Loucy (cell line): ENCODE measurements at regions not wholly inside any gene's neighbourhood (a gene's known extent, or its start where the extent isn't known, plus 50 kb on each side); places are given as distances from the start of the nearest gene placed in this dataset.

Experiments
- H2AFZ ChIP-seq: fragments of 200-600 bp; sonication (generic); 2 replicates; pipeline ENCODE4 v1.6.0; 2016; ENCODE audit warnings: antibody characterized with exemption, mild to moderate bottlenecking, low read length, moderate library complexity
- H3F3A ChIP-seq: fragments of 200-600 bp; 2 replicates; pipeline ENCODE4 v1.6.0; 2016; ENCODE audit warnings: antibody characterized with exemption, low read depth, mild to moderate bottlenecking
- H3K27me3 ChIP-seq: fragments of 200-600 bp; sonication (generic); 2 replicates; pipeline ENCODE4 v1.6.1; 2014; ENCODE audit warnings: low read length, mild to moderate bottlenecking; ENCODE audit not compliant: insufficient read depth, poor library complexity, severe bottlenecking
- H3K36me3 ChIP-seq: fragments of 200-600 bp; sonication (generic); 2 replicates; pipeline ENCODE4 v1.6.1; 2016; ENCODE audit warnings: low read length; ENCODE audit not compliant: insufficient read depth
- H3K4me1 ChIP-seq: fragments of 200-600 bp; sonication (generic); 2 replicates; pipeline ENCODE4 v1.5.1; 2014; ENCODE audit warnings: low read length, mild to moderate bottlenecking; ENCODE audit not compliant: insufficient read depth, poor library complexity, severe bottlenecking
- H3K4me2 ChIP-seq: fragments of 200-600 bp; sonication (generic); 2 replicates; pipeline ENCODE4 v1.6.0; 2014; ENCODE audit warnings: antibody characterized with exemption, low read length, low read depth, mild to moderate bottlenecking; ENCODE audit not compliant: poor library complexity, severe bottlenecking
- H3K4me3 ChIP-seq: fragments of 200-600 bp; sonication (generic); 2 replicates; pipeline ENCODE4 v1.5.1; 2014; ENCODE audit warnings: low read length, mild to moderate bottlenecking, mixed read lengths; ENCODE audit not compliant: poor library complexity, severe bottlenecking
- H3K79me2 ChIP-seq: fragments of 200-600 bp; sonication (generic); 2 replicates; pipeline ENCODE4 v1.6.1; 2014; ENCODE audit warnings: low read length; ENCODE audit not compliant: insufficient read depth
- H3K9ac ChIP-seq: fragments of 200-600 bp; sonication (generic); 2 replicates; pipeline ENCODE4 v1.6.0; 2014; ENCODE audit warnings: mild to moderate bottlenecking, low read depth, low read length, moderate library complexity; ENCODE audit not compliant: poor library complexity, severe bottlenecking
- H3K9me2 ChIP-seq: fragments of 200-600 bp; sonication (generic); replicated peaks from 2 replicates; pipeline ENCODE4 v1.6.1; 2016; ENCODE audit warnings: low read depth, low read length, mixed read lengths
- H3K9me3 ChIP-seq: fragments of 200-600 bp; sonication (generic); 2 replicates; pipeline ENCODE4 v1.6.1; 2014; ENCODE audit warnings: mild to moderate bottlenecking, antibody characterized with exemption, low read length, low read depth; ENCODE audit not compliant: insufficient read depth
- H4K20me1 ChIP-seq: fragments of 200-600 bp; sonication (generic); 2 replicates; pipeline ENCODE4 v1.6.0; 2014; ENCODE audit warnings: antibody characterized with exemption, low read length, mild to moderate bottlenecking; ENCODE audit not compliant: insufficient read depth, poor library complexity, severe bottlenecking
- CTCF ChIP-seq: fragments of 200-600 bp; sonication (generic); conservative IDR thresholded peaks from 2 replicates; pipeline ENCODE4 v1.5.1; 2014; ENCODE audit warnings: mild to moderate bottlenecking, antibody characterized with exemption, low read length
- EZH2phosphoT487 ChIP-seq: fragments of 200-600 bp; IDR thresholded peaks from 2 replicates; pipeline ENCODE4 v1.6.1; 2018; ENCODE audit warnings: antibody characterized with exemption, mild to moderate bottlenecking, moderate library complexity, borderline replicate concordance

- no peaks in the 10 kb centered on the region for H3K79me2 ChIP-seq
- no peaks in the 10 kb centered on the region for H3K4me1 ChIP-seq
- H3K4me3 ChIP-seq, result no peak overlapping the region
- TF ChIP-seq CTCF (no peak; the same call in 1 of the 2 replicates), EZH2phosphoT487 (no peak)
- H3K27me3 ChIP-seq, result no peaks in the 10 kb centered on the region
- H3K9me2 ChIP-seq, result no peaks in the 10 kb centered on the region
- no peak overlapping the region for H3K4me2 ChIP-seq
- H4K20me1 ChIP-seq, result no peaks in the 10 kb centered on the region
- no peak overlapping the region for H3K9ac ChIP-seq
- no peak overlapping the region for H2AFZ ChIP-seq
- H3K36me3 ChIP-seq, result no peaks in the 10 kb centered on the region
- no peaks in the 10 kb centered on the region for H3K9me3 ChIP-seq
- H3F3A ChIP-seq, result no peaks in the 10 kb centered on the region
Measured at GRCh38 chr9:89869793-89870580, 265.2 kb downstream of the GADD45G start.

- H3K79me2 ChIP-seq, result no peaks in the 10 kb centered on the region
- no peak overlapping the region for H3K9ac ChIP-seq
- no peak overlapping the region for H3K4me3 ChIP-seq
- H3K4me2 ChIP-seq, result no peak overlapping the region
- H3K4me1 ChIP-seq, result no peaks in the 10 kb centered on the region
- H3K36me3 ChIP-seq, result no peaks in the 10 kb centered on the region
- H2AFZ ChIP-seq, result no peak overlapping the region
- no peak for TF ChIP-seq EZH2phosphoT487
- TF ChIP-seq CTCF, result no peak
- no peaks in the 10 kb centered on the region for H3K27me3 ChIP-seq
- no peaks in the 10 kb centered on the region for H3K9me2 ChIP-seq
- no peaks in the 10 kb centered on the region for H3K9me3 ChIP-seq
- H3F3A ChIP-seq, result no peaks in the 10 kb centered on the region
- H4K20me1 ChIP-seq, result no peaks in the 10 kb centered on the region
Measured at GRCh38 chr9:89871871-89872331, 267.1 kb downstream of the GADD45G start.

GRCh38 chr9:89872426-89872912 lies 267.7 kb downstream of the GADD45G start:
- Histone ChIP-seq H3K4me1 (no peaks in the 10 kb centered on the region), H3K36me3 (no peaks in the 10 kb centered on the region), H3K4me2 (no peak overlapping the region), H3K4me3 (no peak overlapping the region), H3K27me3 (no peaks in the 10 kb centered on the region), H3K9me3 (no peaks in the 10 kb centered on the region), H3K9ac (no peak overlapping the region), H3K9me2 (no peaks in the 10 kb centered on the region), H3F3A (no peaks in the 10 kb centered on the region), H4K20me1 (no peaks in the 10 kb centered on the region), H2AFZ (no peak overlapping the region), H3K79me2 (no peaks in the 10 kb centered on the region)
- TF ChIP-seq CTCF, result no peak
- no peak for TF ChIP-seq EZH2phosphoT487
